GM21515 (cell line): ENCODE measurements at regions not wholly inside any gene's neighbourhood (a gene's known extent, or its start where the extent isn't known, plus 50 kb on each side); places are given as distances from the start of the nearest gene placed in this dataset.

ENCODE experiments used
- ATAC-seq: cut with Tn5 transposase; IDR thresholded peaks from one replicate; pipeline ENCODE4 v1.9.1; 2021; ENCODE audit not compliant: unreplicated experiment

DNA sequence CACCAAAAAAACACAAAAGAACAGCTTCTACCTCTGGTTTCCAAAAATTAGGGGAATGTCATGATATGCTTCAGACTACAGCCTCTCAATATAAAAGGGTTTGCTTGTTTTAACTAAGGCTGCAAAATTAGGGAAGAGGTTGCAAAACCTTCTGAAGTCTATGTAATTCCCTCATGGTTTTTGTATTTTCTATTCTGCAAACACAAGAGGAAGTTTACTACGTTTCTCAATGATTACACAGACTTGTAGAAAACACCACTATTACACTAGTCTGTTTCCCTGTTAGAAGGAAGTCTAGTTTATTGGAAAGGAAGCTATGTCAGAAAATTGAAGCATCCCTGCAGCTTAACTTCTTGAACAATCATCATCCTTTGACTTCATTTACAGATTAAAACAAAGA lies 229.7 kb upstream of the FMN2 start:
- no peak for ATAC-seq

- no peak for ATAC-seq
Observed at GRCh38 chr1:239868058-239868832, 223.4 kb upstream of the FMN2 start.

DNA sequence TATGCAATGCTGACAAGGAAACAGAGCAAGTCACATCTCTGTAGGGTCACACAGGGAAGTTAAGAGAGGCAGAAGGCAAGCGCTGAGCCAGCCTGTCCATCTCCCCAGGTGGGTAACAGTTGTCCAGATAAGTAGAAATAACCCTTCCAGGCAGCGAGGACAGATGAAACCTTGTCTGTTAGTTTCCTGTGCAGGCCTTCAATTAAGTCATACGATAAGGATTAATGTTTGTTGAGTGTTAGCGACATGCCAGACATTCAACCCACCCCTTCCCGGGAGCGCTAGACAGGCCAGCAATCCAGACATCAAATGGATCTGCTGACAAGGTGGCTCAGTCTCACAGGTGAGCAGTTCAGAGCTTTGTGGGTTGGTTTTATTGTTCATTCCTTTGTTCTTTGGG lies 221.5 kb upstream of the FMN2 start:
- no peak for ATAC-seq

- ATAC-seq: no peak
Observed at GRCh38 chr1:239872626-239873025, 219.1 kb upstream of the FMN2 start.

- no peak for ATAC-seq
Observed at GRCh38 chr1:239874831-239875230, 216.9 kb upstream of the FMN2 start.

- no peak for ATAC-seq
Observed at GRCh38 chr1:239879321-239880170, 212.1 kb upstream of the FMN2 start.

DNA sequence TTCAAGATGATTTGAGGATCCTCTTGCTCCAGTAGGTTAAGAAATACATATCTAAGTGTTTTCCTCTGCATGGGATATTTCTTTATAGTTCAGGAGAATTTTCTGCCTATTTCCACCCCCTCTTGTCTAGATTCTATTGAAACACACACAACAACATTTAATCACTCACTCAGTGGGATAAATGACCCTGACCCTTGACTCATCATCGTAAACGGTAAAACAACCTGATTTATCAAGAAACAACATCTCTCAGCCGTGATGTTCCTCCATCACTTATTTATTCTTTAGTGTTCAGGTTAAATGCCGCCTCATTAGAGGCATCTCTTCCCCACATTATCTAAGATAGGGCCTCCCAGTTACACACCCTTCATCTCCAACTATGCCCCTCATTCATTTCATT lies 208.7 kb upstream of the FMN2 start:
- no peak for ATAC-seq

DNA sequence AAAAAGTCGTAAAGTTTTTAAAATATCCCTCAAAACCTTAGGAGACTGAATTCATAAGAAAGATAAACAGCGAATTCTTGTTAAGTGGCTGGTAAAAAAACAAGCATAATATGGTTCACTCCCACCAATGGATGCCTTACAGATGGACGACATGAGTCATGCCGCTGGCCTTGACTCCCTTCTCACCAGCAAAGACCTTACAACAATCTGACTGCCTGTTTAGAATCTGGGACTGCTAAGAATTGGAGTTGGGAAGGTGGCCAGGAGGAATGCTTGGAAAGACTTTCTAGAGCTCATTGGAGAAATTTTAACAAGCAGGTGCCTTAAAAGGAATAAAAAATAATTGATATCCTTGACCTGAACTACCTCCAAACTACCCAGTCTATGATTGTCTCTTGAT lies 206.9 kb upstream of the FMN2 start:
- ATAC-seq: no peak

DNA sequence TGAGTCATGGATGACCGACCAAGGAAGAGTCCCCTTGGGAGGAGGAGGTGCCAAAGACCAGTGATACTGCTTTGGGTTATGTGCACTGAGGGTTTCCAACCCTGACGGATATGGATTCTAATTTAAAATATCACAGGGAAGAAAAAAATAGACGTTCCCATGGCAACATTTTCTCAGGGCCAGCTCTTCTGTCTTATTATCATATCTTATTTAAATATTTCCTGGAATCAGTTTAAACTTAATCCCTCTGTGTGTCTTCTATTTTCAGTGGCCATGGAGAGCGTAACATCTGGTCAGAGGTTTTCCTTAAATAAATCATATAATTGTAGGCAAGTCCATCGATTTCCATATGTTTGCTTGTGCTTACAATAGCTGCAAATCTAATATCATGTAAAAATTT lies 205.4 kb upstream of the FMN2 start:
- no peak for ATAC-seq

GRCh38 chr1:239888639-239889038 lies 203.0 kb upstream of the FMN2 start:
- ATAC-seq: no peak

DNA sequence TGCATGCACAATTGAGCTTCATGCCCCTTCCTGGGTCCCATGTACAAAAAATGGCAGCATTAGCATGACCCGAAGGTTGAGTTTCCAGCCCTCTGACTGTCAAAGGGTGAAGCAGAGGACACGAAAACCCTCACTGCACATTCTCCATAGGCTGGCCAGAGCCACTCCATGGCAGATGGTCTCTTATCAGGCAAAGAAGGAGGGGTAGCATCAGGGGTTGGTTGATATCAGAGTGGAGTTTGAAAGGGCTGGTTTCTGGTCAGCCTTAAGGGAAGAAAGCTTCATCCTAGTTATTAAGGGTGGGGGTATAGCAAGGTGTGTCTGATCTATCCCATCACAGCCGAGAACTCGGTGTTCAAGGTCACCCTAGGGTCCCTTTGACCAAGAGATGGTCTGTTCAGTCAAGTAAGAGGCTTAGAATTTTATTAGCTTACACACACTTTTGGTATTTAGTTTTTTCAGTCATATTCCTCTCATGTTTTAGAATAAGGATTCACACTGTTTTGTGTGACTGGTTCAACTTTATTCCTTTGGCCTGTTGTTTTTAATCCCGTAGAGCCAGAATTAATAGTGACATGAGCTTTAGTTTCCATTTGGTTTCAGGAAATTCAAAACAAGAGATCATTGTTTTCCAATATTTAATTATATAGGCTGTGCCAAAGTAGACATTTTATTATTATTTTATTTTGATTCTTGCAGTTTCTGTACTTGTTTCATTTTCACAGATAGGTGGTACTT lies 199.9 kb upstream of the FMN2 start:
- no peak for ATAC-seq

- no peak for ATAC-seq
Observed at GRCh38 chr1:239892602-239893001, 199.1 kb upstream of the FMN2 start.

DNA sequence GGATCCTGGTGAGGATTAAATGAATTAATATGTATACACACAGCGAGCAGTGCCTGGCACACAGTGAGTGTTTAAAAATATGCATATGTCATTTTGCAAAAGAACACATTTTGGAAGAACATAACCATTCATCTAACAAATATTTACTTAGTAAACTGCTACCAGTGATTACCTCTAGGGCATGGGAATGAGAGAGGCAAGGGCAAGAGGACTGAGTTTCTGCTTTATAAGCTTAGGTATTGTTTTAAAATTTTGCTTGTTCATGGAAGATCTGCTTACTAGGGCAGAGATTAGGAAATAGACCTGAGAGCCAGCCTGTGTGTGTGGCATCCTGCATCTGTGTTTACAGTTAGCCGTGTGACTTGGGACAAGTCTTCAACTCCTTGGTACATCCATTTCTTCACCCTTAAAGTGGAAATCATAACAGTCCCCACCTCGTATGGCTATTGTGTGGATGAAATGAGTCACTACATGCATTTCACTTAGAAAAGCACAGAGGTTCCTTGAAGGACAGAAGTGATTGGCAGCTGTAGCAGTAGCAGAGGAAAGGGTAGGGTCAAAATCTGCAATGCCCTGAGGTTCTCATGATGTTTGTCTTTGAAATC lies 198.5 kb upstream of the FMN2 start:
- ATAC-seq: no peak

DNA sequence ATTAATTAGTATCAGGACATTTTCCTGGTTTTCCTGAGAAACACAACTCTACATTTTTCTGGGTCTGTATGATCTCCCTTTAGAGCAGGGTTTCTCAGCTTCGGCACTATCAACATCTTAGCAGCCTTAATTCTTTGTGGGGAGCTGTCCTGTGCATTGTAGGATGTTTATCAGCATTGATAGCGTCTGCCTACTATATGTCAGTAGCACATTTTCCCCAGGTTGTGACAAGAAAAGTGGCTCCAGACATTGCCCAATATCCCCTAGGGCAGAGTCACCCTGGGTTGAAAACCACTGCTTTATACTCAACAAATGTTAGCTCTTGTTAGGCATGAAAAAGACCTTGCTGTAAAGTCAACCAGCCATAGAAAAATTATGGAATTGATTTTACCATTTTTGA lies 195.1 kb upstream of the FMN2 start:
- no peak for ATAC-seq

DNA sequence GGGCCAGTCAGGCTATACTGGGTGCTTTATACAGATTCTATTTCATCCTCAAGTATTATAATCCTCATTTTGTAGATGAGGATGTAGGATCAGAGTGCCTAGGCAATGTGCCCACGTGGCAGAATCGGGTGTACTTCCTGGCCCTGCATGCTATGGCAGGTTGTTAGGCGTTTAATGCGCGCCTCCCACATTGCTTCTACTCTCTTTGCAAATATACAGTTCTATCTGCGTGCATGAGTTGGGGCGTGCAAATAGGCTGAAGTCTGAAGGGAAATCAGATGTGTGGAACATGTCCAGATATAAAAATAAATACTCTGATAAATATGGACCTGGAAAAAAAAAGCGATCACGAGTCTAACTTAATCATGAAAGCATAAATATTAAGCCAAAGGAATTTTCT lies 194.7 kb upstream of the FMN2 start:
- no peak for ATAC-seq

GRCh38 chr1:239897458-239897857 lies 194.2 kb upstream of the FMN2 start:
- no peak for ATAC-seq

- ATAC-seq: peak; percentile 93
Observed at GRCh38 chr1:239898062-239898730, 193.5 kb upstream of the FMN2 start.

DNA sequence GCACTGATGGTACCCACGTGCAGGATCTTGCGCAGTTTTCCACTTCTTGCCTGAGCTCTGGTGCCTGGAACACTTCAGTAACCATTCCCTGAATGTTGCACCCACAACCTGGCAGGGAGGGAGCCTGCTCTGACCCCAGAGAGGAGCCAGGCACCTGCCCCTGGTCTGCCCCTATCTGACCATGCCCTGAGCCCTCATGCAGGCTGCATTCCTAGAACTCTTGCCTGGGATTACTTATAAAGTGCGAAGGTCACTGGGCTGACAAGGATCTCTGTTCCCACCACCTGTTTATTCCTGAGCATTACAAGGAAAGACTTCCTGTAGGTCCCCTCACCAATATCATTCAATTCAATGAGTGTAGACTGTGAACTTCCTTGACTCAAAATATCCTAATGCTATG lies 191.9 kb upstream of the FMN2 start:
- ATAC-seq: no peak

DNA sequence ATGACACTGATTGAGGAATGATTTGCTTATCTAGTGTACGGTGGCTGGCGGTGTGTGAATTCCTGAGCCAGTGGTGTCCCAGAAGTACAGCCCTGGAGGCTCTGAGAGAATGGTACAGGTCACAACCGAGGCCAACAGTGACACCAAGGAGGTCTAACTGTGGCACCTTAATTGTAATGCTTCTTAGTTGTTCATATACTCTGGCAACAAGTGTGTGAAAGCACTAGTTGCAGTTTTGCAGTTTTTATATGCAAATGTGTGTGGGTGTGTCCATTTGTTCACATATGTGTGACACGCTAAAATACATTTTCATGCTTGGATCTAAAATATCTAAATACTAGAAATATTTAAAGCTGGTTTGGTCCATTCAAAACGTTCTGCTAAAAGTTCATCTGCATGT lies 185.3 kb upstream of the FMN2 start:
- ATAC-seq: no peak

DNA sequence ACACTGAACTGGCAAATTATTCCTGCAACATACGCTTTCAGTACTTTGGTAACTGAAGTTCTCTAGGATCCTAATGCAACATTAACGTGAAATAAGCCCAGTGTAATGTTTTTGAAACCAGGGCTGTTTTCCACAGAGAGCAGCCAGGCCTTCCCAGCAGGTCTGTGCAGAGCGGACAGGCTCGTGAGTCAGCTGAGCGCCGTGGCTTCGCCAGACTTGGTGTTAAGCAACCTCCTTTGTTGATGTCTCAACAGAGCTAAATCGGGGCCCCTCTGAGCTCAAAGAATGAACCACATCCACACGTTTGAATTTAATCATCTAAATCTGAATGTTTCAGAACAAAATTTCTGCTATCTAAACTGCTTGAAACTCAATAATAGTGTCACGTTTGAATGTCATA lies 181.8 kb upstream of the FMN2 start:
- no peak for ATAC-seq

DNA sequence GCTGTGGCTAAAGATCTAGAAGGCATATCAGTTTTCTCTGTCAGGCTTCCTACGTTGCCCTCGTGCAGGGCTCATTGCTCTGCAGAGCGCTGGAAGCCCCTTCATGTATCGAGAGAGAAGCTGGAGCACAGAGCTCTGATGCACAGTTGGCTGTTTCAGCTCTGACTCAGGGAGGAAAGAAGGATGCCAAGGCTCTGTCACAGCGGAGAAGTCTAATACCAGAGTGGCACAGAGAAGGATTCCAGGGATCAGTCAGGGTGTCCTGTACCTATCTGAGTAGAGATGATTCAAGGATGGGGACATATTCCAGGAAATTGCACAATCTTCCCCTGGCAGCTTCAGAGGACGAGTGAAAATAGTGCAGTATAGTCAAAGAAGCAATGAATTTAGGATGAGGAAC lies 179.2 kb upstream of the FMN2 start:
- no peak for ATAC-seq
